Fibroblast of skin of scalp (primary cell): ENCODE measurements at regions not wholly inside any gene's neighbourhood (a gene's known extent, or its start where the extent isn't known, plus 50 kb on each side); places are given as distances from the start of the nearest gene placed in this dataset.
"Not testable (repeated sequence)": the region's sequence is repeated elsewhere in the genome, so short reads cannot be mapped to it uniquely, and the experiment has no call there.

ENCODE experiments used
- DNase-seq: peaks from one replicate; pipeline ENCODE4 v3.0.0-alpha.2; 2013

GRCh38 chr20:52004715-52005114 is 186.9 kb downstream of the ZFP64 start:
- peak; percentile 30 for DNase-seq

GRCh38 chr20:52004018-52004417 is 187.6 kb downstream of the ZFP64 start:
- DNase-seq, result no peak

- no peak for DNase-seq
These were observed 188.2 kb downstream of the ZFP64 start for GRCh38 chr20:52003415-52003814.

GRCh38 chr20:52001999-52002666 is 189.4 kb downstream of the ZFP64 start:
- no peak for DNase-seq

- DNase-seq, result not testable (repeated sequence)
These were observed 194.2 kb downstream of the ZFP64 start for GRCh38 chr20:51997281-51997936.

- peak; percentile 45 for DNase-seq
These were observed 193.2 kb upstream of the SALL4 start for GRCh38 chr20:51995551-51995951.

- DNase-seq, result peak; percentile 80
These were observed 192.6 kb upstream of the SALL4 start for GRCh38 chr20:51994751-51995417.

GRCh38 chr20:51987812-51988211 is 185.5 kb upstream of the SALL4 start:
- peak; percentile 29 for DNase-seq

GRCh38 chr20:51985013-51985415 is 182.7 kb upstream of the SALL4 start:
- DNase-seq, result peak; percentile 98

- no peak for DNase-seq
These were observed 178.0 kb upstream of the SALL4 start for GRCh38 chr20:51980277-51980676.

- DNase-seq, result peak; percentile 40
These were observed 176.9 kb upstream of the SALL4 start for GRCh38 chr20:51979226-51979625.

GRCh38 chr20:51978070-51978501 is 175.8 kb upstream of the SALL4 start:
- no peak for DNase-seq

GRCh38 chr20:51972056-51972455 is 169.7 kb upstream of the SALL4 start:
- no peak for DNase-seq

GRCh38 chr20:51970858-51971257 is 168.5 kb upstream of the SALL4 start:
- no peak for DNase-seq

GRCh38 chr20:51969191-51969590 is 166.9 kb upstream of the SALL4 start:
- no peak for DNase-seq

- DNase-seq, result no peak
These were observed 165.8 kb upstream of the SALL4 start for GRCh38 chr20:51968151-51968550.

GRCh38 chr20:51966296-51966971 is 164.1 kb upstream of the SALL4 start:
- DNase-seq, result peak; percentile 74

GRCh38 chr20:51961964-51962761 is 159.8 kb upstream of the SALL4 start:
- no peak for DNase-seq

- no peak for DNase-seq
These were observed 157.8 kb upstream of the SALL4 start for GRCh38 chr20:51960047-51960675.

GRCh38 chr20:51959066-51959542 is 156.8 kb upstream of the SALL4 start:
- DNase-seq, result no peak
